Uterus (tissue), 3 donors: ENCODE measurements at regions not wholly inside any gene's neighbourhood (a gene's known extent, or its start where the extent isn't known, plus 50 kb on each side); places are given as distances from the start of the nearest gene placed in this dataset.

Experiments
- DNase-seq, 2 donors: peaks; one replicate each; pipeline ENCODE4 v3.0.0-alpha.2; 2019 to 2020
- H3K27ac ChIP-seq, 2 donors: fragments of 200-600 bp; sonication (generic); 1 replicate in 1 of 2; 2 replicates in 1 of 2; pipeline ENCODE4 v1.5.1; 2016 to 2018
- H3K27me3 ChIP-seq, 2 donors: fragments of 200-600 bp; sonication (generic); one replicate each; pipeline ENCODE4 v1.5.1; 2018 to 2019; ENCODE audit warnings: control low read depth in 1 of 2
- H3K36me3 ChIP-seq, 2 donors: fragments of 200-600 bp; sonication (generic); one replicate each; pipeline ENCODE4 v1.5.1; 2019; ENCODE audit warnings: control low read depth in 1 of 2
- H3K4me1 ChIP-seq, 2 donors: fragments of 200-600 bp; sonication (generic); one replicate each; pipeline ENCODE4 v1.5.1; 2018 to 2019; ENCODE audit warnings: control low read depth in 1 of 2
- H3K4me3 ChIP-seq, 2 donors: fragments of 200-600 bp; sonication (generic); 1 replicate in 1 of 2; 2 replicates in 1 of 2; pipeline ENCODE4 v1.5.1; 2018 to 2019; ENCODE audit warnings: mild to moderate bottlenecking in 1 of 2
- H3K9me3 ChIP-seq, 2 donors: fragments of 200-600 bp; sonication (generic); one replicate each; pipeline ENCODE4 v1.5.1; 2019; ENCODE audit warnings: control low read depth in 1 of 2
- POLR2A ChIP-seq, 2 donors: fragments of 450-650 bp; IDR thresholded peaks; one replicate each; pipeline ENCODE4 v1.6.1; 2016; ENCODE audit warnings: antibody characterized with exemption in 2 of 2, mild to moderate bottlenecking in 1 of 2, moderate library complexity in 1 of 2
- intact Hi-C: fragments of 100-400 bp; cut with DNase I; formaldehyde crosslinking; loops from one replicate; pipeline ENCODE4 v1.15.1; 2023; ENCODE audit warnings: low total_unique reads
- TF ChIP-seq, protein P1 (sequence below), 4 experiments: fragments of 200-600 bp in 2 of 4; fragments of 450-650 bp in 2 of 4; sonication (generic) in 2 of 4; IDR thresholded peaks; one replicate each; pipeline ENCODE4 v1.5.1; 2016 to 2019; ENCODE audit warnings: antibody characterized with exemption in 4 of 4, mild to moderate bottlenecking in 2 of 4, moderate library complexity in 1 of 4
- donor health status: DM: yes; HTN: yes; CAD: no.

DNA sequence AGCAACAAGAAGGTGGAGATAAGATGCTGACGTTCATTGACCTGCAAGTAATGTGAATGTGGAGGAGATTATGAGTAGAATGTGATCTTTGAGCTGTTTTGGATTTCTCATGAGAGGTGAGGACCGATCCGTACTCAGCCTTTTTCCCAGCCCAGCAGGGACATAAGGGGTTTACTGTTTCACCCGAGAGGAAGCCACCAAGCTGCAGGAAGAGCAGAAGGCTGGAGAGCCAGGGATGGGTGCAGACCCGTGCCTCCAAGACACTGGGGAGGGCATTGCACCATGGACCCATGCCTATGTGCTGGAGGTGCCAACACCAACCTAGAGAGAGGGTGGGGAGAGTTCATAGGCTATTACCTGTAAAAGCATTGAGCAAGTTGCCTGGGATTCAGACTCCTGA is 206.0 kb upstream of the DIO3 start:
- DNase-seq = peak; percentile 5 to 10
- intact Hi-C loops = no loop called here
- Histone ChIP-seq H3K4me1 (peaks cover 13 to 14% of the 10 kb centered on the region in 2 donors), H3K4me3 (no peak overlapping the region), H3K27me3 (no peaks in the 10 kb centered on the region), H3K9me3 (no peaks in the 10 kb centered on the region), H3K27ac (peak overlapping the region in 1 of 2 donors; percentile 33), H3K36me3 (no peaks in the 10 kb centered on the region)
- TF ChIP-seq, protein P1, sequence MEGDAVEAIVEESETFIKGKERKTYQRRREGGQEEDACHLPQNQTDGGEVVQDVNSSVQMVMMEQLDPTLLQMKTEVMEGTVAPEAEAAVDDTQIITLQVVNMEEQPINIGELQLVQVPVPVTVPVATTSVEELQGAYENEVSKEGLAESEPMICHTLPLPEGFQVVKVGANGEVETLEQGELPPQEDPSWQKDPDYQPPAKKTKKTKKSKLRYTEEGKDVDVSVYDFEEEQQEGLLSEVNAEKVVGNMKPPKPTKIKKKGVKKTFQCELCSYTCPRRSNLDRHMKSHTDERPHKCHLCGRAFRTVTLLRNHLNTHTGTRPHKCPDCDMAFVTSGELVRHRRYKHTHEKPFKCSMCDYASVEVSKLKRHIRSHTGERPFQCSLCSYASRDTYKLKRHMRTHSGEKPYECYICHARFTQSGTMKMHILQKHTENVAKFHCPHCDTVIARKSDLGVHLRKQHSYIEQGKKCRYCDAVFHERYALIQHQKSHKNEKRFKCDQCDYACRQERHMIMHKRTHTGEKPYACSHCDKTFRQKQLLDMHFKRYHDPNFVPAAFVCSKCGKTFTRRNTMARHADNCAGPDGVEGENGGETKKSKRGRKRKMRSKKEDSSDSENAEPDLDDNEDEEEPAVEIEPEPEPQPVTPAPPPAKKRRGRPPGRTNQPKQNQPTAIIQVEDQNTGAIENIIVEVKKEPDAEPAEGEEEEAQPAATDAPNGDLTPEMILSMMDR (IDR thresholded peaks at IDR 0.05) = no peak

DNA sequence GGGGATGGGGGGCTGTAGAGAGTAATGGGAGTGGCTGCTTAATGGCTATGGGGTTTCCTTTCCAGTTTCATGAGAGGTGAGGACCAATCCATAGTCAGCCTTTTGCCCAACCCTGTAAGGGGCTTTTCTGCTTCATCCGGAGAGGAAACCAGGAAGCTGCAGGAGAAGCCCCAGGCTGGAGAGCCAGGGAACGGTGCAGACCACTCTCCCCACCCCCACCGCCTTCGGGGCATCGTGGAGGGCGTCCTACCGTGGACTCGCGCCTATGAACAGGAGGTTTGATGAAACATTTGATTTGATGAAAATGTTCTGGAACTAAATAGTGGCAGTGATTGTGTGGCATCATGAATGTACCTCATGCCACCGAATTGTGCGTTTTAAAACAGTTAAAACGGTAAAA is 204.3 kb upstream of the DIO3 start:
- Histone ChIP-seq H3K4me1 (peaks cover 26 to 27% of the 10 kb centered on the region in 2 donors), H3K36me3 (no peaks in the 10 kb centered on the region), H3K27ac (peak overlapping the region in 1 of 2 donors; percentile 95), H3K4me3 (no peak overlapping the region), H3K27me3 (no peaks in the 10 kb centered on the region), H3K9me3 (no peaks in the 10 kb centered on the region)
- no peak for DNase-seq
- no peak for TF ChIP-seq POLR2A (IDR thresholded peaks at IDR 0.05)
- TF ChIP-seq, protein P1 (IDR thresholded peaks at IDR 0.05) = no peak
- intact Hi-C loops = no loop called here

DNA sequence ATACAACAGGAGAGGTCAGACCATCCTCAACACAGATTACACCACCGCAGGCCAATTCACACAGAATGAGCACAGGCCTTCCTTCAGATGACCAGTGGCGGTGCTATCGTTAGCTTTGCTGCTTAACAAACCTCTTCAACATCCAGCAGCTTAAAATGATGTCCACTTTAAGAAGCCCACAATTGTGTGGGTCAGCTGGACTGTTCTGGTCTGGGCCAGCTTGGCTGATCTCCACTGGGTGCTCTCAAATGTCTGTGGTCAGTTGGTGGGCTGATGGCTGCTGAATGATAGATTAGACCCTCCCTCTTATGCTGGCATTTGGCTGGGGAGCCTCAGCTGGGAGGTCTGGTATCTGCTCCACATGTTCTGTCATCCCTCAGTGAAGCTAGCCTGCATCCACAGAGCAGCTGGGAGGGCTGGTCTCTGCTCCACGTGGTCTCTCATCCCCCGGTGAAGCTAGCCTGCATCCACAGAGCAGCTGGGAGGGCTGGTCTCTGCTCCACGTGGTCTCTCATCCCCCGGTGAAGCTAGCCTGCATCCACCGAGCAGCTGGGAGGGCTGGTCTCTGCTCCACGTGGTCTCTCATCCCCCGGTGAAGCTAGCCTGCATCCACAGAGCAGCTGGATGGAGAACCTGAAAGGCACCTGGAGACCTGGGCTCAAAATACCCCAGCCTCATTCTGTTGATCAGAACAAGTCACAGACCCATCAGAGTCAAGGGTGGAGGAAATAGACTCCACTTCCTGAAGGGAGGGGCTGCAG is 203.6 kb upstream of the DIO3 start:
- H3K27me3 ChIP-seq = no peaks in the 10 kb centered on the region
- no peaks in the 10 kb centered on the region for H3K36me3 ChIP-seq
- H3K27ac ChIP-seq = peak overlapping the region; percentile 94 to 95
- H3K9me3 ChIP-seq = no peaks in the 10 kb centered on the region
- TF ChIP-seq, protein P1 (IDR thresholded peaks at IDR 0.05) = no peak
- no peak for TF ChIP-seq POLR2A (IDR thresholded peaks at IDR 0.05)
- peak; percentile 9 to 11 for DNase-seq
- intact Hi-C loops = no loop called here
- no peak overlapping the region for H3K4me3 ChIP-seq
- peaks cover 26 to 28% of the 10 kb centered on the region in 2 donors for H3K4me1 ChIP-seq

- H3K9me3 ChIP-seq = no peaks in the 10 kb centered on the region
- peak in 1 of 2 donors; percentile 28 for DNase-seq
- H3K27me3 ChIP-seq = no peaks in the 10 kb centered on the region
- no peaks in the 10 kb centered on the region for H3K36me3 ChIP-seq
- TF ChIP-seq, protein P1 (IDR thresholded peaks at IDR 0.05) = no peak
- no peak for TF ChIP-seq POLR2A (IDR thresholded peaks at IDR 0.05)
- H3K27ac ChIP-seq = peak overlapping the region; percentile 94 to 95
- intact Hi-C loops = no loop called here
- no peak overlapping the region for H3K4me3 ChIP-seq
- H3K4me1 ChIP-seq = peaks cover 26 to 28% of the 10 kb centered on the region in 2 donors
Measured at GRCh38 chr14:101358320-101359125, 202.8 kb upstream of the DIO3 start.
